DMS 273 (cell line): ENCODE measurements at regions not wholly inside any gene's neighbourhood (a gene's known extent, or its start where the extent isn't known, plus 50 kb on each side); places are given as distances from the start of the nearest gene placed in this dataset.
"Not testable (repeated sequence)": the region's sequence is repeated elsewhere in the genome, so short reads cannot be mapped to it uniquely, and the experiment has no call there.

Experiments used
- DNase-seq: peaks from one replicate; lab custom pipeline; 2025; ENCODE audit not compliant: unreplicated experiment; lab: John Stamatoyannopoulos, UW

DNA sequence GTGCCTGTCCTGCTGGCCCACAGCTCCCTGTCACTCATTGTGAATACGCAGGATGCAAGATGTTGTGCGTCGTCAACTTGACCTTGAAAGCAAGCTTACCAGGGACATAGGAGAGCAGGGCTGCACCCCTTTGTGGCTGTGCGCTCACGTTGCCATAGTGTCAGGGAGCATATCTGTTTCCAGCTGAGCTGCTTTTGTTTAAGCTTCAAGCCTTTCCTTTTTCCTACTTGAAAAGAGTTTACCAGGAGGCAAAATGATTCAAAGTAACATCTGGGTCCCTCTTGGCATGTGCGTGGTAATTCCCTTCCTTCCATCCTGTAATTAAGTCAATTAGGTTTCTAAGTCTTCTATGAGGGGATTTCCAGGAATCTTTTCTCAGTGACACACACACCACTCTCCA lies 537.1 kb downstream of the AJAP1 start:
- no peak for DNase-seq

DNA sequence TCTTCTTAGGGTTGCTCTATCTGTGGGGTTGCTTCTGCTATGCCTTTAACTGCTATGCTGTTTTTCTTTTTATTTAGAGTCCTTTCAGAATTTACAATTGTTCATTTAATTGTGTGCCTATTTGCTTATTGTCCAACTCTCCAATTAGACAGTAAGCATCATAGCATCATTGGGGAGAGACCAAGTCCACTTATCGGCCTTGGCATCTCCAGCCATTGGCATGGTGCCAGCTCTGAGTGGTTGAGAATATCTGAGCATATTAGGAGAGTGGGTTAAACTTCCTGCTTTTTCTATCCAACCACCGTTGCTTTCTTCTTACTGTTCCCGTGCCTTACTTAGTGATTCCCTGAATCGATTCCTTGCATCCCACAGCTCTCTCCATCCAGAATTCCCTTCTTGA lies 535.0 kb downstream of the AJAP1 start:
- no peak for DNase-seq

DNA sequence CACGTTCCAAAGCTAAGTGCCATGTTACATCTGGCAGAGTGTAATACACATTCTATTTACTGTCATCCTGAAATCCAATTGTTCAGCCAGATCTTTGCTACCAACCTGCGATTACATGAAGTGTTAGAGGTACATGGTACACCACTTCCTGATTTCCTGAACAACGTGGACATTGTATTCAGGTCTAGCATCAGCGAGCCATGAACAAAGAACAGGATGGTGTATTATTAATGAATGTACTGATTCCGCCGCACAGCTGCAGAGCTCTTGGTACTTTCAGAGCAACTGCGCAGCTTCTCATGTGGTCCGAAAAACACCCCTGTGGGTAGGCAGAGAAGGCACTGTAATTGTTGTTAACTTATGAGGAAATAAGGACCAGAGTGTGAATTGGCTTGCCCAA lies 511.4 kb downstream of the AJAP1 start:
- DNase-seq: no peak

DNA sequence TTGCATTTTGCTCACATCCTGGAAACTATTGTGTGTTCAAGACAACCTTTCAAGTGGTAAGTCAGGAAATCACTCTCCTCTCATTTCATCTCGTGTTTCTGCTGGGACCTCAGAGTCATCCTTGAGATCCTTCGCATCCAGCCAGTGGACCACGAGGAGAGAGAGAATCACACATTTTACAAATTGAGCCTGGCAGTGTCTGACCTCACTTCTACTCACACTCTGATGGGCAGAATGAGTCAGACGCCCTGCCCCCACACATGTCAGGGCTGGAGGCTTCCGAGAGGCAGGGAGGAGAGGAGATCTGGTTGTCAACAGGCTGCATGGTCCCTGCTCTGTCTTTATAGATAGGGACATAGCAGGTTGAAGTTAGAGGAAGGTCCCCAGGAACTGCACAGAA lies 509.7 kb downstream of the AJAP1 start:
- DNase-seq: no peak

DNA sequence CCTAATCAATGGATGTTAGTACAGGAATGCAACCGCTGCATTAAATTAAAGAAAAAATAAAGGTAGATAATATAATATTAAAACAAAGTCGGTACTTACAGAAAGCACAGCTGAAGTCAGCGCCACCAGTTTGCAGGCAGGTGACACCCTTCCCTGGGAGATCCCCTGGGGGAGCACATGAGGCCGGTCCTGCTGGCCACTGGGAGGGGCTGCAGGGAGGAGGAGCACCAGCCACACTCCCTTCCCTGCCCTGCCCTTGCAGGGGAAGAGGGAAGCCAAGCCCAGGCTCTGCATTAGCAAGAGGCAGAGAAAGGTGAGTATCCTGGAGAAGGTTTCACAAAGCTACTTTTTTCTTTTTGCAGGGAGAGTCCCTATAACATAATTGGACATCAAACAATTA lies 507.0 kb downstream of the AJAP1 start:
- DNase-seq: no peak

DNA sequence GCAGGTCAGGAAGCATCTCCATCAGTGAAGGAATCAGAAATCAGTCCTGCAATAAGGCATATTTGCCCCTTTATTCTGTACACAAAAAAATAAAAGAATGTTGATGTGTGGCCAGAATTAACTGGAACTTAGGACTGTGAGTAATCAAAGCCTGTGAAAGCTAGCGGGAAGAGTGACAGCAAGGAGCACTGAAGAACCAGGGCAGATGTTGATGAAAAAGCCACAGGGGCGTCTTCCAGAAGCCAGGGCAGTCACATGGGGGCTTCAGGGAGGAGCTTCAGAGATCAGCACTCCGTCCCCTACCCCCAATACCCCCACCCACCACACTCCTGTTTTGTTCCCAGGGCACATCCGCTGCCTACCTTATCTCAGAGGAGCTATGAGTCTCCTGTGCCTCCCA lies 502.8 kb downstream of the AJAP1 start:
- DNase-seq: no peak

DNA sequence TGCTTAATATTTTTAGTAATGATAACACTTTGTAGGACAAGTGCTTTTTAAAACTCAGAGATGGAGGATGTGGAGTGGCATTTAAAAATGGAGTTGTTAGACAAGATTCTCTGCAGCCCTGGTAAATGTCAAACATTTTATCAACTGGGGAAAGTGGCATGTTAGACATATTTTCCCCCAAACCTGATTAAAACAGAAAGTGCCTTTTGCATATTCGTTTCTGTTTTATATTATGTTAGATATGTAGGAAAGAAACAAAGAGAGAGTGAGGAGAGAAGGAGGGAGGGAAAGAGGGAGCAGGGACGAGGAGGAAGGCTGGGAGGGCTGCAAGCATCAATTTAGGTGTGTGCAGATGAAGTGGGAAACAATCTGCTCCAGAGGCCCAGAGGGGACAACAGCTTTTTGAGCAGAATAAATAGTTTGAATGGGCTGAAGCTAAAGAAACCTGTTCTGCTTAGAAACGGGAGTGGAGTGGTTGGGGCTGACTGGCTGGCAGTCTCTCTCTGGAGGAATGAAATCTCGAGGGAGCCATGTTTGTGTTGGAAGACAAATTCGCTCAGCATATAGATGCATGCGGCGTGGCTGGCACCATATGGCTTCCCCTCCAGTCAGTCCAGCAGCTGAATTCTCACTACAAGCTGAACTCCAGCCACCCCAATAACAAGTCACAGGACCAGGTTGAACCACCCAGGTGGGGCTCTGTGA lies 502.2 kb downstream of the AJAP1 start:
- DNase-seq: no peak

DNA sequence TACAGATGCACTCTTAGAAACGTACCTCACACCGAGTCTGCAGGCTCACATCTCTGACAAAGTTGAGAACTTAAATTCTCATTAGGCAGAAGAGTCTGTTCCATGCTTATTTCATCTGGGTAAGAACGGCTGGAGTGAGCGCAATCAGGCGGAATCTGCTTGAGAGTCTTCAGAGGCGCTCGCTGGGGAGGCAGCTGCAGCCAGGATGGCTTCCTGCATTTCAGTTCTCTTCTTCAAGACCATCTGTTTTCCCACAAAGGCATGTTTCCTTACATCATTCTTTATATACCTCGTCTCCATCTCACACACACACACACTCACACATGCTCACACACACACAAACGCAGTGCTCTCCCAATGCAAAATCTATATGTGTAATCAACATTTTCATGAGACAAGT lies 497.1 kb downstream of the AJAP1 start:
- DNase-seq: no peak

DNA sequence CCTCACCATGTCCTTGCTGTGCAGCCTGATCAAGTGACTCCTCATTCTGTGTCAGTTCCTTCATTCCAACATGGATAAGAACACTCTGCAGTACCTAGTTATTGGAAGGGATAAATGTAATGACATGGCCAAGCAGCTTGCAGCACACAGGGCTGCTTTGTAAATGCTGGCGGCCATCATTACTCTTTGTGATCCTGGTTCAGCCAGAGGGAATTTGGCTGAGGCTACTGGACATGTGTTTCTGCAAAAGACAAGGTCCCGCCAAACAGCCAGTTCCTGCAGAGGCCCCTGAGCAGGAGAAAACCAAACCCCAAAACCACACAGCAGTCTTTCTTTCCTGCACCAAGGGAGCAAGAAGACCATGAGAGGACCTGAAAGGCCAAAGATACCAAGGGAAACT lies 495.8 kb downstream of the AJAP1 start:
- DNase-seq: no peak

DNA sequence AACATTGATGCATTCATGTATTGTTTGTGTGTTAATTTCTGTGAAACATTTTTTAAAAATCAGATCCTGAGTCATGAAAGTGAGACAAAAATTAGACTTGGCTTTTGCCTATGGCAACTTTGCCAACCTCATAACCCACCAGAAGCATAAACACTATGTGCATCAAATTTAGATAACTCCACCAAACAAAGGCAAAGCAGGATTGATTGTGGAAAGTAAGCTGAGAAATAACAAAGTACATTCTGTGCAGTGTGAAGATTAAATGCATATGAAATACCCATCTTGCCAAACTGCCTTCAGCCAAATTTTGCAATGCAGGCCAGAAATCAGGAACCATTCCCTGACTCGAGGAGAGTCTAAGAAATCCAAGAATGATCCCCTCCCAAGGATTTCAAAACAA lies 493.4 kb downstream of the AJAP1 start:
- no peak for DNase-seq

DNA sequence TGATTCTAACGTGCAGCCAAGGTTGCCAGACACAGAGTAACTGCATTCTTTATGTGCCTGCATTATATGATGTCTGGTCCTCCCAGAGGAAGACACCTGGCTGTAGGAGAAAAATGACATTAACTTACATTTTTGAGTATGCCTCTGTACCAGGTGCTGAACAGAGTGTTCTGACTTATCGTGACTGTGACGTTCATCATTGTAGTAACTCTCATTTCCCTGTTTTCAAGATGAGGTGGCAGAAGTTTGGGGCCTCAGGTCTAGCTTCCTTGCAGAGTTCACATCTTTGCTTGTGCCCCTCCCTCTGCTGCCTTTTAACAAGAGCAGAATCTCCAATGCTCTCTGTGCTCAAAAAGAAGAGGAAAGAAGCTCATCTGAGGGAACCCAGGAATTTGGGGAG lies 488.0 kb downstream of the AJAP1 start:
- no peak for DNase-seq

DNA sequence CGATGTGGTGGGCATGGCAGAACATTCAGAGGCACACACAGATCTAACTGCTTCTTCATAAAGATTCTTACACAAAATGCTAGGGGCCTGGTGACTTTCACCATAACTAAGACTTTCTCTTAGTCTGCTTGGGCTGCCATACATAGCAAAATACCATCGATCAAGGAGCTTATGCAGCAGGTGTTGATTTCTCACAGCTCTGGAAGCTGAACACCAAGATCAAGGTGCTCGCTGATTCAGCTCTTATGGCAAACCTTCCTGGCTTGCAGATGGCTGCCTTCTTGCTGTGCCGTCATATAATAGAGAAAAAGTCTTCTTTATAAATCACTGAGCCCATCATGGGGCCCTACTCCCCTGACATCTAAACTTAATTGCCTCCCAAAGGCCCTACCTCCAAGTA lies 487.3 kb downstream of the AJAP1 start:
- no peak for DNase-seq

DNA sequence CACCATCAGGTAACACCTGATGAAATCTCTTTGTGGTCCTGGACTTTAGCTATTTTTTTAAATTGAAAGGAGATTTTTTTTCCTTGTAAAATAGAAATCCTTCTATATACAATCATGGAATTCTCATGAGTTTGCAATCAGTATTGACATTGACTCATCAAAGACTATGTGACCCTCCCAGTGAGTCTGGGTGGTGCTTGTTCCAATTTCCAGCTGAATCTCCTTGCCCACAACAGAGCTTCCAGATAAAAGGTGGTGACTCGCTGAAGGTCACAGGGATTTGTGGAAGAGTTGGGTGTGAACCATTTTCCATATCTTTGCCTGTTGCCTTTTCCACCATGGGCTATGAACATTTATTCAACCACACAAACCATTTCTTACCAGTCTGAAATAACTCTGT lies 486.6 kb downstream of the AJAP1 start:
- no peak for DNase-seq

DNA sequence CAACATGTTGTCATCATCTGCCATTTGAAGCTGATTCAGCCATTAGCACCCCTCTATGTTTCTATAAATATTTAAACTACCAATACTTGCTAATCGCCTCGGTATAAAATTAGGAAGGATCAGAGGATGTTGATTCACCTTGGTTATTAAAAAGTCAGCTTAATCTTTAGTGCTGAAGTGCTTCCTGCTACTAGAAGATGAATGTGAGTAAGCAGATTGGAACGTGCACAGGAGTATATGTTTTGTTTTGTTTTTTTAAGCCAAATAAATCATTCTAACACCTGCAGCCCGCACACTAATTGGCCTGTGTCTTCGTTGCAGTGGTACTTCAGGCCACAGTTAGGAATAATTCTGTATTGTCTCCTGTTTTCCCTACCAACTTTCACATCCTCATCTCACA lies 485.7 kb downstream of the AJAP1 start:
- no peak for DNase-seq

DNA sequence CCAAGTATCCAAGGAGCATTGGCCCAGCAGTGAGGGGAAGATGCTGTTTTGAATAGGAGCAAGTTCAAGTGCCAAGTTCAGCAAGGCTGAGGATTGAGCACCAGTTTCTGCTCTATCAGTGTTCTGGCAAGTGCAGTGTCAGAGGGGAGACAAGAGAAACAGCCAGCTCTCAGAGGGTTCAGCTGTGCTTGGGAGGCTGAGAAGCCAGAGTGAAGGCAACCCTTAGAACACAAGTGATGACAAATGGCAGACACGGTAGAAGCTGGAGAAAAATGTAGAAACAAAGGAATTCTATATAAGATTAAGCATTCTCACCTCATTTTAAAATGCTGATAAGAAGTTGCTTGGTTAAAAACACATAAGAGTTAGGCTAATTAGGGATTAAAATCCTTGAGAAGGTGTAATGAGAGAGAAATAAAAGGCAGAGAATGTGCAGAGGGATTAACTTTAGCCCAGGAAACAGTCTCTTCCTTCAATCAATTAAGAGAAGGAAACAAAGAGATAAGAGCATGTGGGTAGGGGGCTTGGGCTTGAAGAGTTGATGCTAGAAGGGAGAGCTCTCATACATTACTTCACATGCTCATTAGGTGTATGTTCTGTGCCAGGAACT lies 475.4 kb downstream of the AJAP1 start:
- no peak for DNase-seq

DNA sequence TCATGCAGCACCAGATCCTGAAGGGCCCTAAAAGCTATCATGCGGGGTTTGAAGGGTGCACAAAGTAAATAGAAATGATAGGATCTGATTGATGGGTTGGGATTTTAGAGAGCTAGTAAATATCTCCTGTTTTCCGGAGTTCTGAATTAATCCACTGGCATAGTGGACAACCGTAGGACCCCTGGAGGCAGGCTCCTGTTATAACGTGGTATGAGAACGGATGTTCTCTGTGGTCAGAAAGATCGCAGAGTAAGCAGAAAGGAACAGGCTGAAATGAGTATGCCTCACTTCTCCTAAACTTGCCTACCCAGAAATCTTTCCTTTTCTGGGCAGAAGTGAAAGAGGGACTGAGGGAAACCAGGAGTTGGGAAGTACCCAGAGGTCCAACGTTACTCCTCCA lies 470.8 kb downstream of the AJAP1 start:
- DNase-seq: no peak

DNA sequence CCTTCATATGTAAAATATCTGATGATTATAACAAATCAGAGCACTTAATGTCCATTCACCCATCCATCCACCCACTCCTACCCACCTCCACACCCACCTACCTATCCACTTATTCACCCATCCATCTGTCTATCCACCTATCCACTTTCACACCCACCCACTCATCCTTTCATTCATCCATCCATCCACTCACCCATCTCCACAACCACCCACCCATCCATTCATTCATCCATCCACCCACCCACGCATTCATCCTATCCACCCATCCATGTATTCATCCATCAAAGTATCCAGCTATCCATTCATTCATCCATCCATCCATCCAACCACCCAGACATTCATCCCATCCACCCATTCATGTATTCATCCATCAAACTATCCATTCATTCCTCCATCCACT lies 466.1 kb downstream of the AJAP1 start:
- DNase-seq: no peak

DNA sequence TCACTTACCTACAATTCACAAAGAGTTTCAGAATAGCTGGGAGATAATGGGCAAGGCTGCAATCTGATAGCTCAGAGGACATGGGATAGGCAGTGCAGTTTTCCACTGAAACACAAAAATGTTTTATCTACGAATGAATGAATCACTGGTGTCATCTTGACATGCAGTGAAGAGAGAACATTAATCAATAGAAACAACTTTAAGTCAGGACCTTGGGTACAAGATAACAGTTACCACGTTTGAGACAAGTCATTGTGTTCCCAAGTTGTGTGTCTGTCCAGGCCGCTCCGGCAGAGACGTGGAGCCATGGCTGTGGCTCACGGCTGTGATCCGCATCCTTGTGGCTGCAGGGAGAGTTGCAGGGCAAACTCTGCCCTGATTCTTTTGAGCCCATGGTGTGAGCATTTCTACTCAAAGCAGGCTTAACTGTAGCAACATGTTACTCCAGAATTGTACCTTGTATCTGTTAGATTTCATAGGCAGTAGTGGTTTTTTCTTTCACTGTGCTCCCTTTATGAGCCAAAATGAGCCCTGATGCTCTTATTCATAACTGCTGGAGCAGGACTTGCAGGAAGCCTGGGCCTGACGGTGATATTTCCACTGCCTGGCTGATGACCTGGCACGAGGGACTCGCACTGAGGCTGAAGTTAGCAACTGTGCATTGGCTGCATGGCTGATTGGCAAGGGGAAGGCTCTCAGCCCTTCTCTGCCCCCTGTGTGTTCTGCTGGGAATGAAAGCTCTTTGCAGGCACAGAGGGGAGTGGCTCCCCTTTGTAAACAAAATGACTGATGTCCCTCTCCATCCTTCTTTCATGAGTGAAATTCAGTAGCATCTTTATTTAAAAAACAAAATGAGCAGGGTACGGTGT lies 465.2 kb downstream of the AJAP1 start:
- no peak for DNase-seq

DNA sequence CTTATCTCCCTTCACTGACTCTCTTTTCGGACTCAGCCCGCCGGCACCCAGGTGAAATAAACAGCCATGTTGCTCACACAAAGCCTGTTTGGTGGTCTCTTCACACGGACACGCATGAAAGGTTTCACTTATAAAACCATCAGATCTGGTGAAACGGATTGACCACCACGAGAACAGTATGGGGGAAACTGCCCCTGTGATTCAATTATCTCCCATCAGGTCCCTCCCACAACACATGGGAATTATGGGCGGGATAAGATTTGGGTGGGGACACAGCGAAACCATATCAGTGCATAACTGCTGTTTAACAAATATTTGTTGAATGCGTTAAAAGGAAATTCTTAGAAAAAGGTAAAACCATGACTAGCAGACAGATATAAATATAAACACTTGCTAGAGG lies 464.4 kb downstream of the AJAP1 start:
- not testable (repeated sequence) for DNase-seq

DNA sequence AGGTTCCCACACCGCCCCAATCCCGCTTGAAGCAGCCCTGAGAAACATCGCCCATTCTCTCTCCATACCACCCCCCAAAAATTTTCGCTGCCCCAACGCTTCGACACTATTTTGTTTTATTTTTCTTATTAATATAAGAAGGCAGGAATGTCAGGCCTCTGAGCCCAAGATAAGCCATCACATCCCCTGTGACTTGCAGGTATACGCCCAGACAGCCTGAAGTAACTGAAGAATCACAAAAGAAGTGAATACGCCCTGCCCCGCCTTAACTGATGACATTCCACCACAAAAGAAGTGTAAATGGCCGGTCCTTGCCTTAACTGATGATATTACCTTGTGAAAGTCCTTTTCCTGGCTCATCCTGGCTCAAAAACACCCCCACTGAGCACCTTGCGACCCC lies 463.9 kb downstream of the AJAP1 start:
- DNase-seq: not testable (repeated sequence)

DNA sequence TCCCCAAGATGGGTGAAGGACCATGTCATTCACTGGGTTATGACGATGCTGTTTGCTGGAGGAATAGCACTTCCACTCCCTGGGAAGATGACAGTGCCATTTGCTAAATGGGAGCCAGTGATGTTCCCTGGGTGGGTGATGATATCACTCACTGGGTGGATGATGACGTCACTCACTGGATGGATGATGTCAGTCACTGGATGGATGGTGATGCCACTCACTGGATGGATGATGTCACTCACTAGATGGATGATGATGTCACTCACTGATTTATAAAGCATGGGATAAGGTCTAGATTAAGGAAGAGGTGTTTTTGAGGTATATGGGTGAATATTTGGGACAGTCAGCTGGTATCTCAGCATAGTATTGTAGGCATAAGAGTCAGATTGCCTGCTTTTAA lies 457.2 kb downstream of the AJAP1 start:
- DNase-seq: no peak

DNA sequence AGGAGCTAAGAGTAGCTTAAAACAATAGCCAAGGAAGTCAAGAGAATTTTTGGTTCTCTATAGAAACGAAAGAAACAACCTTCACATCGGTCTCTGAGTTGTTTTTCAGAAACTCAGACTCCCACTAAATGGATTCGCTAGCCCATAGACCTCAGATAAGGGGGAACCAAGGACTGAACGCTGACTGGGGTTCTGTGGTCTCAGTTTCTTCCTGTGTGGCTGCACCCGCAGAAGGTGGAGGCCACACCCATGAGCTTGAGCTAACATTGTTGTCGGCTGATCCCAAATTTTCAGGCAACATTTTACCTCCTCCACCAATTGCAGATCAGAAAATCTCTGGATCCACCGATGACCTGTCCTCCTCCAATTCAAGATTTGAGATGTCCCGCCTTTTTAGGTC lies 456.1 kb downstream of the AJAP1 start:
- DNase-seq: no peak
